ENCODE measurements at regions not wholly inside any gene's neighbourhood (a gene's known extent, or its start where the extent isn't known, plus 50 kb on each side); places are given as distances from the start of the nearest gene placed in this dataset.

GRCh38 chr4:83677656-83678055, 141.7 kb downstream of the GPAT3 start:
- Mint-ChIP-seq H3K4me3 (ENCODE audit: unreplicated experiment) (no peak overlapping the region), H3K27me3 (ENCODE audit: unreplicated experiment) (peaks cover 35% of the 10 kb centered on the region), H3K9me3 (ENCODE audit: unreplicated experiment) (no peaks in the 10 kb centered on the region), H3K4me1 (ENCODE audit: unreplicated experiment) (no peaks in the 10 kb centered on the region), H3K36me3 (ENCODE audit: unreplicated experiment) (no peaks in the 10 kb centered on the region), H3K27ac (ENCODE audit: unreplicated experiment) (no peak overlapping the region)
- TF ChIP-seq CTCF (IDR thresholded peaks at IDR 0.05) = no peak
- DNase-seq (ENCODE audit: extremely low spot score, unreplicated experiment) = no peak

- H3K36me3 Mint-ChIP-seq (ENCODE audit: unreplicated experiment) = no peaks in the 10 kb centered on the region
- peaks cover 3% of the 10 kb centered on the region for H3K27me3 Mint-ChIP-seq (ENCODE audit: unreplicated experiment)
Measured at GRCh38 chr4:83664741-83665140, 128.8 kb downstream of the GPAT3 start.

GRCh38 chr4:83664071-83664470, 128.2 kb downstream of the GPAT3 start:
- peaks cover 3% of the 10 kb centered on the region for H3K27me3 Mint-ChIP-seq (ENCODE audit: unreplicated experiment)
- no peaks in the 10 kb centered on the region for H3K36me3 Mint-ChIP-seq (ENCODE audit: unreplicated experiment)
- TF ChIP-seq CTCF (IDR thresholded peaks at IDR 0.05) = no peak
- no peak overlapping the region for H3K4me3 Mint-ChIP-seq (ENCODE audit: unreplicated experiment)
- H3K27ac Mint-ChIP-seq (ENCODE audit: unreplicated experiment) = no peak overlapping the region
- DNase-seq (ENCODE audit: extremely low spot score, unreplicated experiment) = no peak
- no peaks in the 10 kb centered on the region for H3K4me1 Mint-ChIP-seq (ENCODE audit: unreplicated experiment)
- H3K9me3 Mint-ChIP-seq (ENCODE audit: unreplicated experiment) = no peaks in the 10 kb centered on the region

More at GRCh38 chr4:83664741-83665140, 128.8 kb downstream of the GPAT3 start:
- TF ChIP-seq CTCF (IDR thresholded peaks at IDR 0.05) = no peak
- H3K27ac Mint-ChIP-seq (ENCODE audit: unreplicated experiment) = no peak overlapping the region
- no peaks in the 10 kb centered on the region for H3K9me3 Mint-ChIP-seq (ENCODE audit: unreplicated experiment)
- H3K4me3 Mint-ChIP-seq (ENCODE audit: unreplicated experiment) = no peak overlapping the region
- H3K4me1 Mint-ChIP-seq (ENCODE audit: unreplicated experiment) = no peaks in the 10 kb centered on the region
- no peak for DNase-seq (ENCODE audit: extremely low spot score, unreplicated experiment)

GRCh38 chr4:83662204-83662603, 126.3 kb downstream of the GPAT3 start:
- Mint-ChIP-seq H3K36me3 (ENCODE audit: unreplicated experiment) (no peaks in the 10 kb centered on the region), H3K4me1 (ENCODE audit: unreplicated experiment) (no peaks in the 10 kb centered on the region), H3K27me3 (ENCODE audit: unreplicated experiment) (no peaks in the 10 kb centered on the region), H3K9me3 (ENCODE audit: unreplicated experiment) (no peaks in the 10 kb centered on the region), H3K27ac (ENCODE audit: unreplicated experiment) (no peak overlapping the region), H3K4me3 (ENCODE audit: unreplicated experiment) (no peak overlapping the region)
- DNase-seq (ENCODE audit: extremely low spot score, unreplicated experiment) = no peak
- no peak for TF ChIP-seq CTCF (IDR thresholded peaks at IDR 0.05)

- no peaks in the 10 kb centered on the region for H3K36me3 Mint-ChIP-seq (ENCODE audit: unreplicated experiment)
- H3K27me3 Mint-ChIP-seq (ENCODE audit: unreplicated experiment) = no peaks in the 10 kb centered on the region
- no peak overlapping the region for H3K4me3 Mint-ChIP-seq (ENCODE audit: unreplicated experiment)
- H3K9me3 Mint-ChIP-seq (ENCODE audit: unreplicated experiment) = no peaks in the 10 kb centered on the region
- no peaks in the 10 kb centered on the region for H3K4me1 Mint-ChIP-seq (ENCODE audit: unreplicated experiment)
- H3K27ac Mint-ChIP-seq (ENCODE audit: unreplicated experiment) = no peak overlapping the region
- no peak for TF ChIP-seq CTCF (IDR thresholded peaks at IDR 0.05)
- no peak for DNase-seq (ENCODE audit: extremely low spot score, unreplicated experiment)
Measured at GRCh38 chr4:83661359-83661758, 125.5 kb downstream of the GPAT3 start.
